ENCODE measurements at regions not wholly inside any gene's neighbourhood (a gene's known extent, or its start where the extent isn't known, plus 50 kb on each side); places are given as distances from the start of the nearest gene placed in this dataset.

DNA sequence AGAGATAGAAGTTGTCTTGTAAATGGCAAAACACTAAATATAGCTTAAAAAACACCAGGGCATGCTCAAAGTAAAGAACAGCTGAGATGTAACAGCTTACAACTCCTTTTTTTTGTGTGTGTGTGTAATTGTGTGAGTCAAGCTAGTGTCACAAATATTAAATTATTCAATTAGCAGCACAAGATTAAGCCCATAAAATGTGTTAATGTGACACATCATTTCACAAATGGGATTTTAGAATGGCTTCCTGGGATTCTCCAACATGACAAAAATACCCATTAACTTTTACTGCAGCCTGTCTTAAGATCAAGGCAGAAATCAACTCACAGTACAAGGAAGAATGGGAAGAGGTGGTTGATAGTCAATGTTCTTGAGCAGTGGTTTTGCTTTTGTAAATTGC lies 251.4 kb downstream of the KIF20B start:
- ATAC-seq = no peak
- Histone ChIP-seq H3K9me3 (ENCODE audit: low read length) (no peaks in the 10 kb centered on the region), H3K36me3 (ENCODE audit: low read depth, low read length) (no peaks in the 10 kb centered on the region), H4K20me1 (ENCODE audit: low read length) (no peaks in the 10 kb centered on the region), H3K9me2 (replicated peaks; ENCODE audit: low read length) (no peaks in the 10 kb centered on the region), H3K9ac (ENCODE audit: low read length) (no peak overlapping the region), H2AFZ (ENCODE audit: low read length) (no peak overlapping the region), H3K79me2 (ENCODE audit: low read length) (no peaks in the 10 kb centered on the region), H3F3A (ENCODE audit: low read length, unreplicated experiment) (no peaks in the 10 kb centered on the region), H3K4me1 (ENCODE audit: insufficient read depth, low read length) (no peaks in the 10 kb centered on the region), H3K4me2 (ENCODE audit: low read length) (no peak overlapping the region), H3K4me3 (ENCODE audit: low read length) (no peak overlapping the region), H3K27me3 (ENCODE audit: low read length) (no peaks in the 10 kb centered on the region), H3K27ac (ENCODE audit: low read length) (no peak overlapping the region)
- CTCF ChIA-PET = no interaction called here
- TF ChIP-seq EZH2 (IDR thresholded peaks at IDR 0.05; ENCODE audit: low read length, unreplicated experiment) = no peak
- DNase-seq = no peak
- intact Hi-C loops (cut with micrococcal nuclease) = loop anchor here (5.0 to 10.0 kb wide), 2 partner anchors 132 to 335 kb away; no protein-coding TSS in a partner anchor
- BruUV-seq (replicated peaks) = no TSS peak
- POLR2A ChIA-PET (ENCODE audit: unreplicated experiment) = interaction anchor here (0.6 kb wide), 1 partner anchor 51 kb away, joined by 5 read pairs; no protein-coding TSS in a partner anchor

DNA sequence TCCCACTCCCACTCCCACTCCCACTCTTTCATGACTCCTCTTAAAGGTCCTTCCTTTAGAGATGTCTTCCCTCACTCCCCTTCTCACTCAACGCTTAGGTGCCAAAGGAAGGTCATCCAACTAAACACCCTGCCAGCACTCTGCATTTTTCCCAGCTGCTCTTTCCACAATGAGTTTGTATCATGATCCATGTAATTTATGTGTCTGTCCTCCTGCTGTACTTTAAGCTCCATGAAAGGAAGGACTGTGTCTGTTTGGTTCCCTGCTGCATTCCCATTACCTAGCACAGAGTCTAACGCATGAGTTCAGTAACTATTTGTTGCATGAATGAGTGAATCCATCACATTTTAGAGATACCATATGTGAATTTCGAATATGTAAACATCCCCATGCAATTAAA lies 252.7 kb downstream of the KIF20B start:
- no peaks in the 10 kb centered on the region for H3K36me3 ChIP-seq (ENCODE audit: low read depth, low read length)
- H3K9ac ChIP-seq (ENCODE audit: low read length) = no peak overlapping the region
- H3K9me3 ChIP-seq (ENCODE audit: low read length) = no peaks in the 10 kb centered on the region
- H3K4me2 ChIP-seq (ENCODE audit: low read length) = no peak overlapping the region
- no peaks in the 10 kb centered on the region for H3K27me3 ChIP-seq (ENCODE audit: low read length)
- no peak overlapping the region for H3K27ac ChIP-seq (ENCODE audit: low read length)
- no peak overlapping the region for H2AFZ ChIP-seq (ENCODE audit: low read length)
- H3K4me3 ChIP-seq (ENCODE audit: low read length) = no peak overlapping the region
- ATAC-seq (no peak), DNase-seq (no peak)
- no peaks in the 10 kb centered on the region for H3F3A ChIP-seq (ENCODE audit: low read length, unreplicated experiment)
- TF ChIP-seq EZH2phosphoT487 (IDR thresholded peaks at IDR 0.05; ENCODE audit: borderline replicate concordance, low read length) = no peak
- TF ChIP-seq, protein P1, sequence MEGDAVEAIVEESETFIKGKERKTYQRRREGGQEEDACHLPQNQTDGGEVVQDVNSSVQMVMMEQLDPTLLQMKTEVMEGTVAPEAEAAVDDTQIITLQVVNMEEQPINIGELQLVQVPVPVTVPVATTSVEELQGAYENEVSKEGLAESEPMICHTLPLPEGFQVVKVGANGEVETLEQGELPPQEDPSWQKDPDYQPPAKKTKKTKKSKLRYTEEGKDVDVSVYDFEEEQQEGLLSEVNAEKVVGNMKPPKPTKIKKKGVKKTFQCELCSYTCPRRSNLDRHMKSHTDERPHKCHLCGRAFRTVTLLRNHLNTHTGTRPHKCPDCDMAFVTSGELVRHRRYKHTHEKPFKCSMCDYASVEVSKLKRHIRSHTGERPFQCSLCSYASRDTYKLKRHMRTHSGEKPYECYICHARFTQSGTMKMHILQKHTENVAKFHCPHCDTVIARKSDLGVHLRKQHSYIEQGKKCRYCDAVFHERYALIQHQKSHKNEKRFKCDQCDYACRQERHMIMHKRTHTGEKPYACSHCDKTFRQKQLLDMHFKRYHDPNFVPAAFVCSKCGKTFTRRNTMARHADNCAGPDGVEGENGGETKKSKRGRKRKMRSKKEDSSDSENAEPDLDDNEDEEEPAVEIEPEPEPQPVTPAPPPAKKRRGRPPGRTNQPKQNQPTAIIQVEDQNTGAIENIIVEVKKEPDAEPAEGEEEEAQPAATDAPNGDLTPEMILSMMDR (conservative IDR thresholded peaks at IDR 0.05; ENCODE audit: low read depth, low read length) = no peak
- TF ChIP-seq EZH2 (IDR thresholded peaks at IDR 0.05; ENCODE audit: low read length, unreplicated experiment) = no peak
- no peaks in the 10 kb centered on the region for H3K9me2 ChIP-seq (replicated peaks; ENCODE audit: low read length)
- no TSS peak for BruUV-seq (replicated peaks)
- H4K20me1 ChIP-seq (ENCODE audit: low read length) = no peaks in the 10 kb centered on the region
- H3K79me2 ChIP-seq (ENCODE audit: low read length) = no peaks in the 10 kb centered on the region
- H3K4me1 ChIP-seq (ENCODE audit: insufficient read depth, low read length) = no peaks in the 10 kb centered on the region
- ChIA-PET CTCF (no interaction called here), POLR2A (ENCODE audit: unreplicated experiment) (no interaction called here)
- intact Hi-C loops (cut with micrococcal nuclease) = loop anchor here (2.0 to 10.0 kb wide), 3 partner anchors 131 to 639 kb away; no protein-coding TSS in a partner anchor

DNA sequence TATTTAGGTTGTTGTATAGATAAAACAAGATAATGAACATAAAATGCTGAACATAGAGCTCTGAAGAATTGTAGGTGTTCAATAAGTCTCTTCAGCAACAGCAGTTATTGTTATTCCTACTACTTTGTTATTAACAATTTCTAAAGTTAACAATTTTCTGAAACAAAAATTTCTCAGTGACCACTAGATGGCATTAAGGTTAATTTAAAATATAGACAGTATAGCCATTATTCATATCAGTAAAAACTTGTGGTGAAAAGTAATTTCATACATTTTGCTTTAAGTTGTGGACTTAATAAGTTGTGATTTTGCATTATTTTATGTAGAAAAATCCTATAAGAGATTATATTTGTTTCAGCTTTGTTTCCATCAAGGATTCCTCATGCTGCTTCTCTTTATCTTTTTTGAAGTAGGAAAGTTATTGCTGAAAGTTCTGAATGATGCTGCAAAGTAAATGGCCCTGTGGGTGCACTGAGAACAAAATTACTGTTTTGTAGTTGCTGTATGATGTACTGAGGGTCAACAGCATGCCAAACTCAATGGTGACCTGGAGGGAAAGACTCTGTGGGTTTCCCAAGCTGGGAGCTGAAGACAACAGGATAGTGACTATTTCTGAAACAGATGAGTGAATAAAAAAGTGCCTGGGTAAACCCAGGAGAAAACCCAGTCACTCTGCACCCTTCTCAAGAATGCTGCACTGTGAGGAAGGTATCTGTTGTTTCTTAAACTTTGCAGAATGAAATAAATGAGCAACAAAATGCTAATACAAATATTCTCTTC lies 253.6 kb downstream of the KIF20B start:
- BruUV-seq (replicated peaks) = no TSS peak
- DNase-seq (peak; percentile 45), ATAC-seq (no peak)
- ChIA-PET POLR2A (ENCODE audit: unreplicated experiment) (no interaction called here), CTCF (no interaction called here)
- Histone ChIP-seq H2AFZ (ENCODE audit: low read length) (no peak overlapping the region), H3K9me3 (ENCODE audit: low read length) (no peaks in the 10 kb centered on the region), H3K27ac (ENCODE audit: low read length) (no peak overlapping the region), H3K9ac (ENCODE audit: low read length) (no peak overlapping the region), H3K4me2 (ENCODE audit: low read length) (no peak overlapping the region), H3K9me2 (replicated peaks; ENCODE audit: low read length) (no peaks in the 10 kb centered on the region), H3K27me3 (ENCODE audit: low read length) (no peaks in the 10 kb centered on the region), H3K4me3 (ENCODE audit: low read length) (no peak overlapping the region), H3K4me1 (ENCODE audit: insufficient read depth, low read length) (no peaks in the 10 kb centered on the region), H3F3A (ENCODE audit: low read length, unreplicated experiment) (no peaks in the 10 kb centered on the region), H3K36me3 (ENCODE audit: low read depth, low read length) (no peaks in the 10 kb centered on the region), H4K20me1 (ENCODE audit: low read length) (no peaks in the 10 kb centered on the region), H3K79me2 (ENCODE audit: low read length) (no peaks in the 10 kb centered on the region)
- TF ChIP-seq EZH2phosphoT487 (IDR thresholded peaks at IDR 0.05; ENCODE audit: borderline replicate concordance, low read length) = no peak
- no peak for TF ChIP-seq EZH2 (IDR thresholded peaks at IDR 0.05; ENCODE audit: low read length, unreplicated experiment)
- TF ChIP-seq, protein P1 (conservative IDR thresholded peaks at IDR 0.05; ENCODE audit: low read depth, low read length) = peak; percentile 60
- intact Hi-C loops (cut with micrococcal nuclease) = loop anchor here (2.0 to 10.0 kb wide), 4 partner anchors 130 to 638 kb away; no protein-coding TSS in a partner anchor
